ENCODE measurements at regions not wholly inside any gene's neighbourhood (a gene's known extent, or its start where the extent isn't known, plus 50 kb on each side); places are given as distances from the start of the nearest gene placed in this dataset.

GRCh38 chr12:60437297-60437696 is 841.5 kb downstream of the SLC16A7 start:
- TF ChIP-seq CTCF (IDR thresholded peaks at IDR 0.05) (no peak), POLR2A (IDR thresholded peaks at IDR 0.05) (no peak)
